Right atrium auricular region (tissue), 2 donors: ENCODE measurements at regions not wholly inside any gene's neighbourhood (a gene's known extent, or its start where the extent isn't known, plus 50 kb on each side); places are given as distances from the start of the nearest gene placed in this dataset.

Experiments
- DNase-seq: peaks from one replicate; pipeline ENCODE4 v3.0.0-alpha.2; 2019; ENCODE audit warnings: low spot score
- H3K27ac ChIP-seq, 2 donors: fragments of 200-600 bp; sonication (generic); 1 replicate in 1 of 2; 2 replicates in 1 of 2; pipeline ENCODE4 v1.5.1; 2016 to 2019
- H3K27me3 ChIP-seq, 2 donors: fragments of 200-600 bp; sonication (generic); one replicate each; pipeline versions ENCODE4 v1.5.1 to v1.6.0; 2017 to 2019
- H3K36me3 ChIP-seq: fragments of 200-600 bp; sonication (generic); one replicate; pipeline ENCODE4 v1.5.1; 2016
- H3K4me1 ChIP-seq, 2 donors: fragments of 200-600 bp; sonication (generic); one replicate each; pipeline versions ENCODE4 v1.5.1 to v1.6.0; 2017 to 2019
- H3K4me3 ChIP-seq, 2 donors: fragments of 200-600 bp; sonication (generic); 1 replicate in 1 of 2; 2 replicates in 1 of 2; pipeline ENCODE4 v1.5.1; 2017 to 2019; ENCODE audit warnings: mild to moderate bottlenecking in 1 of 2, moderate library complexity in 1 of 2
- H3K9me3 ChIP-seq, 2 donors: fragments of 200-600 bp; sonication (generic); one replicate each; pipeline ENCODE4 v1.5.1; 2019
- CTCF ChIP-seq, 2 donors: fragments of 200-600 bp; sonication (generic); IDR thresholded peaks; one replicate each; pipeline ENCODE4 v1.5.1; 2019; ENCODE audit warnings: antibody characterized with exemption in 2 of 2

GRCh38 chr3:70770650-70771049 is 458.2 kb upstream of the MDFIC2 start:
- TF ChIP-seq CTCF (IDR thresholded peaks at IDR 0.05), result no peak
- no peak for DNase-seq
- no peak overlapping the region for H3K4me3 ChIP-seq
- no peaks in the 10 kb centered on the region for H3K27me3 ChIP-seq
- H3K9me3 ChIP-seq, result no peaks in the 10 kb centered on the region
- no peaks in the 10 kb centered on the region for H3K36me3 ChIP-seq
- no peak overlapping the region for H3K27ac ChIP-seq
- H3K4me1 ChIP-seq, result no peaks in the 10 kb centered on the region

GRCh38 chr3:70766301-70766700 is 453.9 kb upstream of the MDFIC2 start:
- H3K27ac ChIP-seq, result no peak overlapping the region
- H3K27me3 ChIP-seq, result no peaks in the 10 kb centered on the region
- no peaks in the 10 kb centered on the region for H3K9me3 ChIP-seq
- no peak for DNase-seq
- no peaks in the 10 kb centered on the region for H3K4me1 ChIP-seq
- H3K4me3 ChIP-seq, result no peak overlapping the region
- H3K36me3 ChIP-seq, result no peaks in the 10 kb centered on the region
- TF ChIP-seq CTCF (IDR thresholded peaks at IDR 0.05), result no peak

GRCh38 chr3:70763894-70764293 is 451.5 kb upstream of the MDFIC2 start:
- Histone ChIP-seq H3K27me3 (no peaks in the 10 kb centered on the region), H3K36me3 (no peaks in the 10 kb centered on the region), H3K4me3 (no peak overlapping the region), H3K27ac (no peak overlapping the region), H3K4me1 (no peaks in the 10 kb centered on the region), H3K9me3 (no peaks in the 10 kb centered on the region)
- no peak for TF ChIP-seq CTCF (IDR thresholded peaks at IDR 0.05)
- no peak for DNase-seq

- TF ChIP-seq CTCF (IDR thresholded peaks at IDR 0.05), result no peak
- no peak overlapping the region for H3K27ac ChIP-seq
- H3K4me3 ChIP-seq, result no peak overlapping the region
- no peaks in the 10 kb centered on the region for H3K4me1 ChIP-seq
- no peaks in the 10 kb centered on the region for H3K27me3 ChIP-seq
- no peak for DNase-seq
- H3K9me3 ChIP-seq, result peaks cover 0 to 4% of the 10 kb centered on the region in 2 donors
- no peaks in the 10 kb centered on the region for H3K36me3 ChIP-seq
These were observed 445.2 kb upstream of the MDFIC2 start for GRCh38 chr3:70757658-70758057.

- DNase-seq, result no peak
- H3K9me3 ChIP-seq, result peaks cover 0 to 4% of the 10 kb centered on the region in 2 donors
- H3K36me3 ChIP-seq, result no peaks in the 10 kb centered on the region
- H3K27me3 ChIP-seq, result no peaks in the 10 kb centered on the region
- TF ChIP-seq CTCF (IDR thresholded peaks at IDR 0.05), result no peak
- H3K27ac ChIP-seq, result no peak overlapping the region
- no peaks in the 10 kb centered on the region for H3K4me1 ChIP-seq
- H3K4me3 ChIP-seq, result no peak overlapping the region
These were observed 443.1 kb upstream of the MDFIC2 start for GRCh38 chr3:70755526-70755925.

- no peak overlapping the region for H3K27ac ChIP-seq
- TF ChIP-seq CTCF (IDR thresholded peaks at IDR 0.05), result no peak
- H3K4me1 ChIP-seq, result no peaks in the 10 kb centered on the region
- H3K4me3 ChIP-seq, result no peak overlapping the region
- H3K27me3 ChIP-seq, result no peaks in the 10 kb centered on the region
- DNase-seq, result no peak
- peaks cover 0 to 4% of the 10 kb centered on the region in 2 donors for H3K9me3 ChIP-seq
- no peaks in the 10 kb centered on the region for H3K36me3 ChIP-seq
These were observed 441.9 kb upstream of the MDFIC2 start for GRCh38 chr3:70754314-70754713.
